OCI-LY1 (cell line): ENCODE measurements at regions not wholly inside any gene's neighbourhood (a gene's known extent, or its start where the extent isn't known, plus 50 kb on each side); places are given as distances from the start of the nearest gene placed in this dataset.

Source experiments
- H2AFZ ChIP-seq: fragments of 200-600 bp; sonication (generic), shearing (Covaris generic); 2 replicates; pipeline ENCODE4 v1.6.0; 2014; ENCODE audit warnings: antibody characterized with exemption, mild to moderate bottlenecking, low read length
- H3F3A ChIP-seq: fragments of 200-600 bp; sonication (generic), shearing (Covaris generic); 2 replicates; pipeline ENCODE4 v1.6.0; 2014; ENCODE audit warnings: mild to moderate bottlenecking, antibody characterized with exemption, low read length, moderate library complexity; ENCODE audit not compliant: insufficient read depth
- H3K27ac ChIP-seq: fragments of 200-600 bp; sonication (generic); 2 replicates; pipeline ENCODE4 v1.5.1; 2014; ENCODE audit warnings: low read length, mixed run types, mild to moderate bottlenecking, low read depth; ENCODE audit not compliant: poor library complexity, severe bottlenecking
- H3K27me3 ChIP-seq: fragments of 200-600 bp; sonication (generic); 2 replicates; pipeline ENCODE4 v1.6.0; 2014; ENCODE audit warnings: antibody characterized with exemption, mild to moderate bottlenecking, low read length, moderate library complexity; ENCODE audit not compliant: insufficient read depth
- H3K36me3 ChIP-seq: fragments of 200-600 bp; sonication (generic); 2 replicates; pipeline ENCODE4 v1.6.1; 2014; ENCODE audit warnings: mild to moderate bottlenecking, antibody characterized with exemption, low read length, moderate library complexity, mixed read lengths; ENCODE audit not compliant: insufficient read depth
- H3K4me1 ChIP-seq: fragments of 200-600 bp; sonication (generic); 2 replicates; pipeline ENCODE4 v1.5.1; 2014; ENCODE audit warnings: mild to moderate bottlenecking, low read length, moderate library complexity; ENCODE audit not compliant: insufficient read depth, severe bottlenecking
- H3K4me2 ChIP-seq: fragments of 200-600 bp; sonication (generic), shearing (Covaris generic); 2 replicates; pipeline ENCODE4 v1.6.1; 2014; ENCODE audit warnings: low read length
- H3K4me3 ChIP-seq: fragments of 200-600 bp; sonication (generic); 2 replicates; pipeline ENCODE4 v1.5.1; 2014; ENCODE audit warnings: low read length, low read depth, mild to moderate bottlenecking, mixed read lengths; ENCODE audit not compliant: poor library complexity, severe bottlenecking
- H3K79me2 ChIP-seq: fragments of 200-600 bp; shearing (Covaris generic); 2 replicates; pipeline ENCODE4 v1.6.1; 2016; ENCODE audit warnings: mixed run types, low read length, mixed read lengths; ENCODE audit not compliant: insufficient read depth
- H3K9ac ChIP-seq: fragments of 200-600 bp; sonication (generic), shearing (Covaris generic); 2 replicates; pipeline ENCODE4 v1.6.1; 2014; ENCODE audit warnings: mild to moderate bottlenecking, low read length, mixed read lengths
- H3K9me2 ChIP-seq: fragments of 200-600 bp; sonication (generic), shearing (Covaris generic); 2 replicates; pipeline ENCODE4 v1.6.1; 2014; ENCODE audit warnings: low read depth, mild to moderate bottlenecking, low read length, mixed read lengths
- H3K9me3 ChIP-seq: fragments of 200-600 bp; shearing (Covaris generic); 2 replicates; pipeline ENCODE4 v1.6.1; 2014; ENCODE audit warnings: low read length, mixed read lengths
- H4K20me1 ChIP-seq: fragments of 200-600 bp; sonication (generic), shearing (Covaris generic); 2 replicates; pipeline ENCODE4 v1.6.0; 2016; ENCODE audit warnings: mild to moderate bottlenecking, low read length; ENCODE audit not compliant: insufficient read depth
- EZH2 ChIP-seq: fragments of 200-600 bp; sonication (generic), shearing (Covaris generic); IDR thresholded peaks from 2 replicates; pipeline ENCODE4 v1.8.0; 2017; ENCODE audit warnings: borderline replicate concordance, mixed run types, mild to moderate bottlenecking, antibody characterized with exemption, low read length, moderate library complexity, mixed read lengths
- TF ChIP-seq, protein P1 (sequence below): fragments of 200-600 bp; sonication (generic), shearing (Covaris generic); IDR thresholded peaks from 2 replicates; pipeline ENCODE4 v1.5.1; 2017; ENCODE audit warnings: mild to moderate bottlenecking, antibody characterized with exemption, low read length, moderate library complexity, mixed read lengths

DNA sequence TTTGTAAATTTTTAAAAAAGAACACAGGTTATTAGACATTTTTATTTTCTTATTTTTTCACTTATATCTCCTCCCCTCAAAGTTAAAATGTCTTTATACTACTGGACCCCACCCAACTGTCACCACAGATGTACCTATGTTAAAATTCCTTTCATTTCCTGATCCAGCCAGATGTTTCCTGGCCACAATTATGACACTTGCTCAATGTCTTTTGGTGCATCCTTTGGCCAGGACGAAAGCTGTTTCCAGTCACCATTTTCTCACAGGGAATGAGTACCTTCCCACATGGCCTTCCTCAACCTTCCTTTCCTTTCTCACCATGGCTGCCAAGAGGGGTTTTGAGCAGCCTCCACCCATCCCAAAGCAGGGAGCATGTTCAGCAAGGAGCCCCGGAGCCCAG, 365.7 kb upstream of the MAF start:
- no peak overlapping the region for H3K27ac ChIP-seq

DNA sequence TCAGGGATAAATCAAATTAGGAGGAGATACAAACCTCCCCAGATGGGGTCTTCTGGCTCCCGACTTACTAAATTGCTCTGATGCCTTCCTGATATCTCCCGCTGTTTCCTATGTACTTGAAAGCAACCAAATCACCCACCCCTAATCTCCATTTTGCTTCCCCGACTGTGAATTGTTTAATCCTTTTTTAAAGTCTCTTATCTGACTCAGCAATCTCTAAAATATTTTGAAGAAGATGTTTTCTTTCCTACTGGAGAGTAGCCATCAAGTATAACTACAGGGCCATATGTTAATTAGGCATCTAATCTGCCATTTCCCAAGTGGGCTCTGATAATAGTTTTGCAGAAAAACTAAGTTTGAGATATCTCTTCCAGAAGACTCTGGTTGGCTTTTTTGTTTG, 365.2 kb upstream of the MAF start:
- Histone ChIP-seq H3K27me3 (no peaks in the 10 kb centered on the region), H3K36me3 (no peaks in the 10 kb centered on the region), H4K20me1 (no peaks in the 10 kb centered on the region), H3K79me2 (no peaks in the 10 kb centered on the region), H3K9me3 (no peaks in the 10 kb centered on the region), H3K4me1 (no peaks in the 10 kb centered on the region), H3K4me2 (no peak overlapping the region), H3F3A (no peaks in the 10 kb centered on the region), H3K9ac (no peak overlapping the region), H2AFZ (no peak overlapping the region), H3K9me2 (no peaks in the 10 kb centered on the region), H3K27ac (no peak overlapping the region), H3K4me3 (no peak overlapping the region)
- no peak for TF ChIP-seq EZH2
- TF ChIP-seq, protein P1, sequence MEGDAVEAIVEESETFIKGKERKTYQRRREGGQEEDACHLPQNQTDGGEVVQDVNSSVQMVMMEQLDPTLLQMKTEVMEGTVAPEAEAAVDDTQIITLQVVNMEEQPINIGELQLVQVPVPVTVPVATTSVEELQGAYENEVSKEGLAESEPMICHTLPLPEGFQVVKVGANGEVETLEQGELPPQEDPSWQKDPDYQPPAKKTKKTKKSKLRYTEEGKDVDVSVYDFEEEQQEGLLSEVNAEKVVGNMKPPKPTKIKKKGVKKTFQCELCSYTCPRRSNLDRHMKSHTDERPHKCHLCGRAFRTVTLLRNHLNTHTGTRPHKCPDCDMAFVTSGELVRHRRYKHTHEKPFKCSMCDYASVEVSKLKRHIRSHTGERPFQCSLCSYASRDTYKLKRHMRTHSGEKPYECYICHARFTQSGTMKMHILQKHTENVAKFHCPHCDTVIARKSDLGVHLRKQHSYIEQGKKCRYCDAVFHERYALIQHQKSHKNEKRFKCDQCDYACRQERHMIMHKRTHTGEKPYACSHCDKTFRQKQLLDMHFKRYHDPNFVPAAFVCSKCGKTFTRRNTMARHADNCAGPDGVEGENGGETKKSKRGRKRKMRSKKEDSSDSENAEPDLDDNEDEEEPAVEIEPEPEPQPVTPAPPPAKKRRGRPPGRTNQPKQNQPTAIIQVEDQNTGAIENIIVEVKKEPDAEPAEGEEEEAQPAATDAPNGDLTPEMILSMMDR = no peak

More for the DNA sequence above, 365.7 kb upstream of the MAF start:
- Histone ChIP-seq H3K4me3 (no peak overlapping the region), H3K79me2 (no peaks in the 10 kb centered on the region), H3F3A (no peaks in the 10 kb centered on the region), H3K9me2 (no peaks in the 10 kb centered on the region), H3K4me1 (no peaks in the 10 kb centered on the region), H3K36me3 (no peaks in the 10 kb centered on the region), H3K9ac (no peak overlapping the region), H4K20me1 (no peaks in the 10 kb centered on the region), H3K27me3 (no peaks in the 10 kb centered on the region), H3K4me2 (no peak overlapping the region), H3K9me3 (no peaks in the 10 kb centered on the region), H2AFZ (no peak overlapping the region)
- TF ChIP-seq EZH2 = no peak
- TF ChIP-seq, protein P1 = no peak

DNA sequence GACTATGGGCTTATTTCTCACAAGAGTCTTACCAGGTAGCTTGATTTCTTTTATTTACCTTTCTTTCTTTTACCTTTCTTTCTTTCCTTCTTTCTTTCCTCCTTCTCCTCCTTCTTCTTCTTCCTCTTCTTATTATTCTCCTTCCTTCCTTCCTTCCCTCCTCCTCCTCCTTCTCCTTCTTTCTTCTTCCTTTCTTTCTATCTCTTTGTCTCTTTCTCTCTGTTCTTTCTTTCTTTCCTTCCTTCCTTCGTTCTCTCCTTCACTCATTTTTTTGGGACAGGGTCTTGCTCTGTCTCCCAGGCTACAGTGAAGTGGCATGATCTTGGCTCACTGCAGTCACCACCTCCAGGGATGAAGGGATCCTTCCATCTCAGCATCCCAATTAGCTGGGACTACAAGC, 363.6 kb upstream of the MAF start:
- Histone ChIP-seq H4K20me1 (no peaks in the 10 kb centered on the region), H3K4me2 (no peak overlapping the region), H3K79me2 (no peaks in the 10 kb centered on the region), H3K9ac (no peak overlapping the region), H3K4me3 (no peak overlapping the region), H3F3A (no peaks in the 10 kb centered on the region), H3K27ac (no peak overlapping the region), H3K27me3 (no peaks in the 10 kb centered on the region), H2AFZ (no peak overlapping the region), H3K9me3 (no peaks in the 10 kb centered on the region), H3K36me3 (no peaks in the 10 kb centered on the region), H3K9me2 (no peaks in the 10 kb centered on the region), H3K4me1 (no peaks in the 10 kb centered on the region)
- TF ChIP-seq, protein P1 = no peak
- no peak for TF ChIP-seq EZH2
